Hepatic stellate cell (primary cell): ENCODE measurements at regions not wholly inside any gene's neighbourhood (a gene's known extent, or its start where the extent isn't known, plus 50 kb on each side); places are given as distances from the start of the nearest gene placed in this dataset.
"Not testable (repeated sequence)": the region's sequence is repeated elsewhere in the genome, so short reads cannot be mapped to it uniquely, and the experiment has no call there.

Experiments used
- DNase-seq: peaks from one replicate; pipeline ENCODE4 v3.0.0; 2011; ENCODE audit warnings: low spot score

DNA sequence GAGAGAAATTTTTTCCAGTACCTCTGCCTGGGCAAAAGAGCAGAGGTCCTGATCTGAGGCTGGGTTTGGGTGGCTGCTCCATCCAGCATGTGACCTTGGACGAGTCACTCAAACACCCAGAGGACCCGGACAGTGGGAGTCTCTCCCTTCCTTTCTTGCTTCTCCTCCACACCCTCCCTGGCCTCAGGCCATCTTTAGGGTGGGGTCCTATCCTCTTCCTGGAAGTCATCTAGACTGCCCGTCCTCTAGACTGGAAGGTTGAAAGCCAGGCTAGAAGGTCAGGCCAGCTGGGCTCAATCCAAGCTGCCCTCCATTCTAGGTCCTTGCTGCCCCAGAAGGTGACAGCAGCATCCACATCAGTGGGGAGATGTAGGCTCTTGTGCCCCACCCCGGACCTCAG lies 599.5 kb downstream of the MATN1 start:
- no peak for DNase-seq

DNA sequence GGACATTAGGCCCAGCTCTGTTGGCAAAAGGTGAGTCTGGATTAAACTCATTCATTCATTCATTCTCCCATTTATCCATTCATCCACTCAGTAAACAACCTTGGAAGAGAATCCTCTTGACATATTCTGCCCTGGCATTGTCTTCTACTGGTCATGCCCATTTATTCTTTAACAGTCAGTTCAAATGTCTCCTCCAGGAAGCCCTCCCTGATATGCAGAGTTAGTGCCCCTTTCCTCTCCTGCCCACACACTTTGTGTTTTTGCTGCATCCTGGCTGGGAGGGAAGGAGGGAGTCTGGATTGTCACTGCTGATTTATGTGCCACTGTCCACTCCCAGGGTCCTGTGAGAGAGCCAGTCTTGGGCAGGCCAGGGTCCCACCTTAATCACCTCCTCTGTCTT lies 600.3 kb downstream of the MATN1 start:
- DNase-seq: no peak

DNA sequence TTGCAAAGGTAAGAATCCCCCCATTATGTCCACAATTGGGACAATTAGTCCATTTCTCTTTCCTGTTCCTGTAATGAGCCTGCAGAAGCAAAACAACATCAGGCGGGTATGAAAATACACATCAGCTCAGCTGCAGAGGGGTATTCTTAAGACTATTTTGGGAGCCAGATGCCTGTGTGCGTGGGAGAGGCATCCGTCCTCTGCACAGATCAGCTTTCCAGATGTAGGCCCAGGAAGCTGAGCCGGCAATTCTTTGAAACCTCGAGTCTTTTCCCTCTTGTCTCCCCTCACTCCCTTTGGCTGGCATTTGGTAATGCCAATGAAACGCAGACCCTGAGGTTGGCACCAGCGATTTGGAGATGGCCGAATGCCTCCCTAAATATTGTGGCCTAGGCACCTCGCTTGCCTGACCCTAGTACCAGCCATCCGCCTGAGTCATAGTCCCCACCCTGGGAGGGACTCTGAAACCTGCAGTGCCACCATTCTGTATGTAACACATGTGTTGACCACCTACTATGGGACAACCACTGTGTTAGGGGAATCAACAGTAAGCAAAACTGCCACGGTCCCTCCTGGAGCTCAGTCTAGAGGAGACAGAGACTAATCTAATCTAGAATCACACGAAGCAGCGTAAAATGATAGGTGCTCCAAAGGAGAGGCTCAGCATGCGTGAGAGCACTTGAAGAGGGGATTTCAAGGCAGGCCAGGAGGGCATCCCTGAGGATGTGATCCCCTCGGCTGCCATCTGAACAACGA lies 603.0 kb downstream of the MATN1 start:
- no peak for DNase-seq

DNA sequence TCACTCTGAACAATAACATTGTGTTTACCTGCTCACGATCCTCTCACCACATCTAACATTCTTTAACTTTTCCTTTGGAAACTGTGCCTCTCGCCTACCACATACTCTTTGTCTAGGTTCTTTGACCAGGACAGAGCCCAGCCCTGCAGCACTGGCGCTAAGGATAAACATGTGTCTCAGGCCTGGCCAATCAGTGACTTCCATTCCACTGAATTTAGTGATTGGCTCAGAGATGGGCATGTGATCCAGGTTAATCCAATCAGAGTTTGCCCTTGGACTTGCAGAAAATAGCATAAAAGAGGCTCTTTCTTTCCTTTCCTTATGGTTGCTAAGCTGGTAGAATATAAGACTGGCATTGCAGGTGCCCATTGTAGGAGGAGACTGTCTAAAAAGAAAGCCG lies 605.7 kb downstream of the MATN1 start:
- no peak for DNase-seq

DNA sequence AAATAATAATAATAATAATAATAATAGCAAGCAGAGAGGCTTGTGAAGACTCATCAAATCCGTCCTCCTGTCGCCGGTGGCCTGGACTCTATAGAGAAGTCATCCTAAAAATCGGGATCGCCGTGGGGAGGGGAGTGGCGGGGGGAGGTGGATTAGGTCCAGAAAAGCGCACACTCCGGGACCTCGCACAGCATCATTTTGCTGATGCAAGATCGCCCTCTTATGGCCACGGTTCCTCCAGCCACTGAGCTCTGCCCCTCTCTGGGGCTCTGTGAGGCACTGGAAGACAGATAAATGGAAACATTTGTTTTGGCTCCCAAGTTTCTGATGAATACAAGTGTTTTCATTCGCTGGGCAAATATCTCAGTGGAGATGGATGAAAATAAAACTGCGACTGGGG lies 612.0 kb downstream of the MATN1 start:
- peak; percentile 55 for DNase-seq

DNA sequence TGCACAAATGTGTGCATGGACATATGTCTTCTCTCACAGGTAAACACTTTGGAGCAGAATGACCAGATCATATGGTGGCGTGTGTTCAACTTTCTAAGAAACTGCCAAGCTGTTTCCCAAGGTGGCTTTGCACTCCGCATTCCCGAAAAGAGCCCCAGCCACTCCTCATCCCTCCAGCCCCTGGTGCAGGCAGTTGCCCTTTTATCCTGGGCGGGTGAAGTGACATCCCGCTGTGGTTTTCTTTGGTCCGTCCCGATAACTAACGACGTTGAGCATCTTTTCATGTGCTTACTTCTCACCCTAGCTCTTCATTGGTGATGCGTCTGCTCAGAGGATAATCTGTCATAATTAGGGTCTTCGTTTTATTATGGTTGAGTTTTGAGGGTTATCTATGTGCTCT lies 612.5 kb downstream of the MATN1 start:
- no peak for DNase-seq

DNA sequence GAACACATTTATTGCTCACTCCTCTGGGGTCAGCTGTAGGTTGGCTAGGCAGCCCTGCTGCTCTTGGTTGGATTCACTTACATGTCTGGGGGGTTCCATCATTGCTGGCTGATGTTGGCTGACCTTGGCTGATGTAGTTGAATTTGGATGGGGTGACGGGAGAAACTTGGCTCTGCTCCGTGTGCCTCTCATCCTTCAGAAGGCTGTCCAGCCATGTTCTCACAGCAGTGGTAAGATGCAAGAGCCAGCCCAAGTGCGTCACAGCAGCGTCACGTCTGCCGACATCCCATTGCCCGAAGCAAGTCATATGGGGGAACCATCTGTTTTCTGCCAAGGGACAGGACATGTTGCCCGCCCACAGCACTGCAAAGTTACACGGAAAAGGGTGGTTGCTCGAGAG lies 613.5 kb downstream of the MATN1 start:
- DNase-seq: peak; percentile 17

DNA sequence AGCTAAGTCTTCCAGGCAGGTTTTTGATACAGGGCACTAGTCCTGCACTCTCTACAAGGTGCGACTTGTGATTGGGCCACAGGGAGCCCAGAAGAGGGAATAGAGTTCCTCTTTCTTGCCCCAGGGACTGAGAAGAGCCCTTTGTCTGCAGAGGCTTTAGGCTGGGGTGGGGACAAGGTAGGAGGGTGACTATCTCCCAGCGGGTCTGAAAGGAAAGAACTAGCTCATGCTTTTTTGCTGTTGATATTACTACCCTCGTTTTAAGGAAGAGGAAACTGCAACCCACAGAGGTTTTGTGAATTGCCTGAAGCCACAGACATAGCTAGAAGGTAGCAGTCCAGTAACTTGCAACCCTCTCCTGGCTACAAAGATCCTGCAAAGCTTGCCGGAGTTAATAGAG lies 615.2 kb downstream of the MATN1 start:
- DNase-seq: no peak

DNA sequence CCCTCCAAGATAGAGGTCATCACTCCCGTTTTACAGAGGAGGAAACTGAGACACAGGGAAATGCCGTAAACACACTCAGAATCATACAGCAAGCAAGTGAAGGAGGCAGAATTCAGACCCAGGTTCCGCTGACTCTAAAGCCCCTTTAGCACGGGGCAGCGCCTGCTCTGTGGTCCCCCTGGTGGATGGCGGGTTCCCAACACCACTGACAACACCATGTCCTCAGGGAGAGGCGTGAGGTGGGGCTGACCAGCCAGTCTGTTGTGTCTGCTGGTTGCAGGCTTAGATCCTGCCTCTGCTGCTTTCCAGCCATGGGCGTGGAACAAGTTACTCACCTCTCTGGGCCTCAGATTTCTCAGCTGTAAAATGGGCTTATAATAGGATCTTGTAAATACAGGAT lies 617.3 kb downstream of the MATN1 start:
- DNase-seq: peak; percentile 65

DNA sequence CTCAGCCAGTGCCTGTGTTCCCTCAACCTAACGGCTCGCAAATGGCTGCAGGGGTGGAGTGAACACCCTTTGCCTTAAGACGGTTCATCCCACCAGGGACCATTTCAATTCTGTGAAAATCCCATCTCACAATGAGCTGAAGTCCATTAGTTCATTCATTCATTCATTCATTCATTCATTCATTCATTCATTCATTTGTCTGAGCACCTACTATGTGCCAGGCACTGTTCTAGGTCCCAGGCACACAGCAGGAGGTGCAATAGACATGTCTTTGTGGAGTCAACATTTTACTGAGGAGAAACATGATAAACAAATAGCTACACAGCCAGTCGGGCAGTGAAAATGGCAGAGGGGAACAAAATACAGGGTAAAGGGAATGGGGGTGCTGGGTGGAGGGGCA lies 618.8 kb downstream of the MATN1 start:
- no peak for DNase-seq

DNA sequence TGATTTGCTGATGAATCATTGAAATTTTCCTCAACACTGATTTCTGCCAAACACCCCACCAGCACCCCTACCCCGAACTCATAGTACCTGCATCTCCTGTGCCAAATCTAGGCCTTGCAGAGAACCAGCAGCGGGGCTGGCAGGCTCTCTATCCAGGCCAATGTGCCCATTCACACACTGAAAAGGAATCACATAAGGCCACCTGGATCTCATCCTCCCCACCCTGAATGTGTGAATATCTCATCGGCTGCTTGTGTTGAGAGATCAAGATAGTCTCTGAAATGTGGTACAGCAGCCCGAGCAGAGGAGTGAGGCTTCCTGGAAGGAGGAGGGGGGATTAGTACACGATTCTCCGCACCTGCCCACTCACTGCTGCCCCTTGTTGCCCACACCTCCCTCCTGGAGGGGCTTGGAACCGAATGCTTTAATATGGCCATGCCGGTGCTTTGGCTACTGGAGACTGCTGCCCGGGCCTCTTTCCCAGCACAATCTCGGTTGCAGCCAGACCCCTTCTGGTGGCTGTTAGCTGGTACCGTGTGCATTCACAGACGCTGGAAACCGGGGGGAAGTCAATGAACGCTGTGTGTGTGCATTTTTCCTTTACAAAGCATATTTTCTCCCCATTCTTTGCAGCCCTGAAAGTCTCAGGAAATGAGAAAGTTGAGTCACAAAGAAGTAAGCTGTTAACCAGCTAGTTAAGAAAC lies 619.5 kb downstream of the MATN1 start:
- DNase-seq: no peak

DNA sequence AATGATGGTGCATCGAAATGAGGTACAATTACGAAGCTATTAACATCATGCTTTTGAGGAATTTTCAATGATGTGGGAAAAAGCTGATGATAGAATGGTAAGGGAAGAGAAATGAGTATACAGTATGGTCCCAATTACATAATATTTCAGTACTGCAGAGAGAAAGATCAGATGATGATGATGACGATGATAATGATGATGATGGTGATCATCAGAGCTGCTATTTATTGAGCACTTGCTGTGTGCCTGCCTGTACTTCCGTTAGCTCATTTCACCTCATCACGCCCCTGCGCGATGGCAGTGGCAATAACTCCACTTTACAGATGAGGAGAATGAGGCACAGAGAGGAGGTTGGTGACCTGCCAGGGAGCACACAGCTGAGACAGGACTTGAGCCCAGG lies 620.8 kb downstream of the MATN1 start:
- no peak for DNase-seq

DNA sequence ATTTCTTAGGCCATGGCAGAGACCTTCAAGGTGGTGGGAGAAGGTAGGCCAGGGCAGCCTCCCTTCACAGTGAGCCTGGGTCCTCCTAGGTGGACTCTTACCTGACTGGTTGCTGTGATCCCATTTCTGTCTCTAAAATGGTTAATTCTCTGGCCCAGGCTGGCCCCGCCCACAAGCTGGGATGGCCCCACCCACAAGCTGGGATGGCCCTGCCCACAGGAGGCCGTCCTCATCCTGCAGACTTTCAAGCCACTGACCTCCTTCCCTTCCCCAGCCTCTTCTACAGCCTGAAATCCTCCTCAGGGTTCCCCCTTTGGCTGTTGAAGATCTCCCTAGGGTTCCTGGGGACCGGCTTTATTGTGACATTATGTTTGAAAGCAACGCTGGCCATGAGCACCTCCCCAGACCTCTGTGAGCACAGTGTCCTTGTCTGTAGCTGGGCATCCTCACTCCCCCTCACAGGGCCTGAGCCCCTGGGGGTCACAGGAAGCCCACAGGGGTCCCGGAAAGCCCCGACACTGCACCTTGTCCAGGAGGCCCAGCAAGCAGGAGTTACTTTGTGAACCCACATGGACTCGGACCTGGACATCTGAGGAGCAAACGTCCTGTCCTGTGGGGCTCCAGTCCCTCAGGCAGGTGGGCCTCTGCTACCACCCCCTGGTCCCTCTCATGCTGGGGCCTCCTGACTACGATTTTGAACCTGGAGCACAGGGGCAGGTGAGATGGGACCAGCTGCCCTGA lies 621.7 kb downstream of the MATN1 start:
- DNase-seq: peak; percentile 28

DNA sequence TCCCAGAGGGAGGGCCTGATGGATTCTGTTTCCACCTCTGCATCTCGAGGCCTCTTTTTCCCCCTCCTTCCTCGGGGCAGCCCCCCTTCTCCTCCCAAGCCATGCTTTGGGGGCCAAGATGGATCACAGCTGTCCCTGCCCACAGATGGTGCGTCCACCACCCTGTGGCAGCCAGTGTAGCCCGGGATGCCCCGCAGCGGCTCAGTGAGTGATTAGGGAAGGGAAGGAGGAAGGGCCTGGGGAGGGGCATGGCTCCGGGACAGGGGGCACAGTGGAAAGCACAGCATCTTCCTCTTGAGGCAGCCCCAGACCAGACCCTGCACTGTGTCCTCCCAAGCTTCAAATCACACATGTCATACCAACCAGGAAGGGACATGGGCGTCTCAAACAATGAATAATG lies 622.4 kb downstream of the MATN1 start:
- DNase-seq: no peak

DNA sequence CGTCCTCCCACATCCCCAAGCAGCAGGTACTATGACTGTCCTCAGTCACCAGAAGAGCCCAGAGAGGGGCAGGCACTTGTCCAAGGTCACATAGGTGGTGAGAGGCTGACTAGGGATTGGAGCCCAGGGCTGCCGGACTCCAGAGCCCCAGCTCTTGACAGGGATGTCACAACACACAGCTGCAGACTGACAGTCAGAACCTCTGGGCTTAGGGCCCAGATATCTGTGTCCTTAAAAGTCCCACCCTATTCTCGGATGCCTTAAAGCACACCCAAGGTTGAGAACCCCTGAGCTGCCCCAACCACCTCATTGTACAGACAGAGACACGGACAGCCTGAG lies 622.9 kb downstream of the MATN1 start:
- no peak for DNase-seq

DNA sequence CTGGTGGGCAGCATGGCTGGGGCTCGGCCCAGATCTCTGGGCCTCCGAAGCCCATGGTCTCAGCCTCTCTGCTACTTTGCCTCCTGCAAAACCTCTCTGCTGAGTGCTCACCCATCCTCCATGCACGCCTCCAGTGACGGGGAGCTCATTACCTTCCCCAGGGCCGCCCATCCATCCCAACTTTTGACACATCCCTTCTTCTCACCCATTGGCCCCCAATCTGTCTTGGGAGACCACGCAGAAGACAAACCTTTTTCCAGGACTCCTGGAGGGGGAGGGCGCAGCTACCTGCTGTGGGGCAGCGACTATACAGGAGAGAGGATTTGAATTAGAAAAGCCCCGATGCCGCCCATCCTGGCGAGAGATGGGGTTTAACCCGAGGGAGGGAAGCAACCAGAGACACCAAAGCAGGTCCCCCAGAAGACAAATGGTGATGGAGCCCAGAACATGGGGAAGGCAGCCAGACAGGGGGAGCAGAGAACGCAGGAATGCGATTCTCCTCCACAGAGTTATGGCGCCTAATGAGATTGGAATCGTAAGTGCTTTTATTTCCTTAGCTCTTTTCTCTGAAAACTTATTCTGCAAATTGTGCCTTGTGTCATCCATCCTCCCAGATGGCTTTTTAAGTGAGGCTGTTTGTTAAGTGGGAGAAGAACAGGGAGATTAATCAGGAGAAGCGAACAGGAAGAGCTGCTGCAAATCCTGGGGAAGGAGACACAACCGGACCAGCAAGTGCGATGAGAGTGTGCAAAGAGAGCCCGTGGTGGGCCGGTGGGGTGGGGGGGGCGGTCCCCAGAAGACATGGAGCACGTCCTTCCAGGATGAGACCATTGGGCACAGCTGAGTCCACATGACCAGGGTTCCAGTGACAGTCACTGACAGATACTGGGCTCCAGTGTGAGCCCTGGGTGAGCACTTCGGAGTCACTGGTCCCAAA lies 623.5 kb downstream of the MATN1 start:
- DNase-seq: no peak

DNA sequence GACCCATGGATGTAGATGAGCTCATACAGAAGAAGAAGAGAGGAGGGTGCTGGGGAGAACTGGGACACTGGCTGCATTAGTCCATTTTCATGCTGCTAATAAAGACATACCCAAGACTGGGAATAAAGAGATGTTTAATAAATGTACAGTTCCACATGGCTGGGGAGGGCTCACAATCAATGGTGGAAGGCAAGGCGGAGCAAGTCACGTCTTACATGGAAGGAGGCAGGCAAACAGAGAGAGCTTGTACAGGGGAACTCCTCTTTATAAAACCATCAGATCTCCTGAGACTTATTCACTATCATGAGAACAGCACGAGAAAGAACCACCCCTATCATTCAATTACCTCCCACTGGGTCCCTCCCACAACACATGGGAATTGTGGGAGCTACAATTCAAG lies 625.5 kb downstream of the MATN1 start:
- DNase-seq: not testable (repeated sequence)

DNA sequence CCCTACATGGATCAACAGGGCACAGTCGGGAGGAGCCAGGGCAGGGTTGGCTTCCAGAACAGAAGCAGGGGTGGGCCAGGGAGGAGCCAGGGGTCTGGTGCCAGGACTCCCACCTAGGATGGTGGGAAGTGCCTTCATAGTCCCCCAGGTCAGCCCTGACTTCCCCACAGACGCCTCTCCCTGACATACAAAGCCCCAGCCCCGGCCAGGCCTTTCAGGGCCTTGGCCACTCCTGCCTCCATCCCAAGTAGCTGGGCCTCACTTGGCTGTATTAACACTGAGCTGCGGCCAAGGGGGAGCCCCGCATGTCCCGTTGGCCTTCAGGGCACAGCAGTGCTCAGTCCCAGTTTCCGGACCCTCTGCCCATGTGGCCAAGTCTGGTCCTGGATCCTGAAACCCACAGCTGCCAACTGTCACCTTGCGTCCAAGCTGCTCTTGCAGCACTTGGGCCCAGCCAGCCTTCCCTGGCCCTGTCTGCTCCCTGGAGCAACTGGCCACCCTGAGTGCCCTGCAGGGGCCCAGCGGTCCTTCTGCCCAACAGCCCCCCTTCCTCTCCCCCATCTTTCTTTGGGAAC lies 627.8 kb downstream of the MATN1 start:
- DNase-seq: no peak

DNA sequence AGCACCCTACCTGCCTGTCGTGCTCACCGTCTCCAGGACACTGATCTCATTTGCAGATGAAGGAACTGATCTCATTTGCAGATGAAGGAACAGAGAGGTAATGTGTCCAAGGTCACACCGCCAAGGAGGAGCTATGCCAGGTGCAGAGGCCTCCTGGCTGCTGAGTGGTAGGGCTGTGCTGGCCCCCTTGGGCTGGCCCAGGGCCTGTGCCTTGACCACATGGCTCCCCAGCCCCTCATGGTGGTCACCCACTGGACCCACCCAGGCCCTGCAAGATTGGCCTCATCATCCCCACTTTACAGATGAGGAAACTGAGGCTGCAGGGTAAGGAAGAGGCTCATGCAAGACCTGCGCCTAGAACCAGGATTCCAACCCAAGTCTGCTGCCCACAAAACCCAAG lies 628.3 kb downstream of the MATN1 start:
- no peak for DNase-seq

DNA sequence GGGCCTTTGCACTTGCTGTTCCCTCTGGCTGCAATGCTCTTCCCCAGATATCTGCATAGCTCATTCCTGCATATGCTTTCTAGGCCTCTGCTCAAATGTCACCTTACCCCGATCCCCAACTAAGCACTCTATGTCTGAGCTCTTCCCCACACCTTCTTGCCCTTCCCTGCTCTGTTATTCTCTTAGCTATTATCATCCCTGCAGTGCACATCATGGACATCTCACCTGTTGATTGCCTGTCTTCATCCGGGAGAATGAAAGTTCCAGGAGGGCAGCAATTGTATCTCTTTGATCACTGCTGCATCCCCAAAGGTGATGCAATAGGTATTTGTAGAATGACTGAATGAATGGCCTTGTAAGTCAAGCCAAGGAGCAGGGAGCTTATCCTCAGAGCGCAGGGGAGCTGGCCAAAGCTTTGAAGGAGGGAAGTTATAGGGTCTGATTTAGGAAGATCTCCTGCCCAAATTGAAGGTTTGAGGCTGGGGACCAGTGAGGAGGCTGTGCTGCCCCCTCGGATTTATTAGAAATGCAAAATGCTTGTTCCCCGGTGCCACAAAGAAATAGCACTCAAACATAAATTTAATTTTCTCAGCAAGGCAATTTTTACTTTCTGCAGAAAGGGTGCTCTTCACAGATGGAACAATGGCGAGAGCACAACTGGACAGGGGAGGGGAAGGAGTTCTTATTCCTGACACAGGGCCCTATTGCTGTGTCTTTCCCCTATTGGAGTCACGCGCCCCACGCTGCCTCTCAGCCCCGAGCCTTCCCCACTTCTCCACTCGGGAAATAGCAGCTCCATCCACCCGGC lies 631.1 kb downstream of the MATN1 start:
- no peak for DNase-seq
